Central memory CD4-positive, alpha-beta T cell (primary cell): ENCODE measurements at regions not wholly inside any gene's neighbourhood (a gene's known extent, or its start where the extent isn't known, plus 50 kb on each side); places are given as distances from the start of the nearest gene placed in this dataset.

Experiments used
- DNase-seq: peaks from one replicate; pipeline ENCODE4 v3.0.0; 2022

GRCh38 chr6:90807791-90808701, 221.2 kb upstream of the MAP3K7 start:
- DNase-seq: no peak

- no peak for DNase-seq
Measured at GRCh38 chr6:90805619-90806155, 218.8 kb upstream of the MAP3K7 start.

GRCh38 chr6:90803956-90804355, 217.1 kb upstream of the MAP3K7 start:
- DNase-seq: no peak

- DNase-seq: no peak
Measured at GRCh38 chr6:90795078-90795477, 208.2 kb upstream of the MAP3K7 start.

- no peak for DNase-seq
Measured at GRCh38 chr6:90793771-90794170, 206.9 kb upstream of the MAP3K7 start.

GRCh38 chr6:90790696-90791095, 203.8 kb upstream of the MAP3K7 start:
- DNase-seq: no peak

GRCh38 chr6:90790058-90790457, 203.2 kb upstream of the MAP3K7 start:
- DNase-seq: no peak

GRCh38 chr6:90788781-90789180, 201.9 kb upstream of the MAP3K7 start:
- no peak for DNase-seq

GRCh38 chr6:90787446-90787845, 200.6 kb upstream of the MAP3K7 start:
- no peak for DNase-seq

GRCh38 chr6:90780778-90781177, 193.9 kb upstream of the MAP3K7 start:
- no peak for DNase-seq

GRCh38 chr6:90780141-90780540, 193.3 kb upstream of the MAP3K7 start:
- no peak for DNase-seq

GRCh38 chr6:90778417-90779203, 191.7 kb upstream of the MAP3K7 start:
- DNase-seq: no peak

GRCh38 chr6:90770778-90771177, 183.9 kb upstream of the MAP3K7 start:
- DNase-seq: no peak

- DNase-seq: no peak
Measured at GRCh38 chr6:90765895-90766294, 179.0 kb upstream of the MAP3K7 start.

GRCh38 chr6:90765491-90765890, 178.6 kb upstream of the MAP3K7 start:
- no peak for DNase-seq

- DNase-seq: no peak
Measured at GRCh38 chr6:90764001-90764400, 177.1 kb upstream of the MAP3K7 start.

- no peak for DNase-seq
Measured at GRCh38 chr6:90759664-90760063, 172.8 kb upstream of the MAP3K7 start.

GRCh38 chr6:90758741-90759140, 171.9 kb upstream of the MAP3K7 start:
- no peak for DNase-seq

- DNase-seq: no peak
Measured at GRCh38 chr6:90753820-90754643, 167.2 kb upstream of the MAP3K7 start.

GRCh38 chr6:90739802-90740201, 152.9 kb upstream of the MAP3K7 start:
- DNase-seq: no peak

- no peak for DNase-seq
Measured at GRCh38 chr6:90739339-90739738, 152.5 kb upstream of the MAP3K7 start.

- DNase-seq: no peak
Measured at GRCh38 chr6:90730151-90730673, 143.3 kb upstream of the MAP3K7 start.

GRCh38 chr6:90729057-90729456, 142.2 kb upstream of the MAP3K7 start:
- DNase-seq: no peak
